ENCODE measurements at regions not wholly inside any gene's neighbourhood (a gene's known extent, or its start where the extent isn't known, plus 50 kb on each side); places are given as distances from the start of the nearest gene placed in this dataset.
A peak's percentile ranks its signal among the peaks of the same experiment; 100 is the strongest.

GRCh38 chr4:74621616-74622015, 172.7 kb downstream of the BTC start:
- Histone ChIP-seq H4K20me1 (ENCODE audit: control insufficient read depth, insufficient read depth, low read depth, low read length) (no peaks in the 10 kb centered on the region), H3K4me3 (ENCODE audit: low read length) (no peak overlapping the region), H3K36me3 (ENCODE audit: control insufficient read depth, low read length) (no peaks in the 10 kb centered on the region), H3K4me2 (ENCODE audit: low read length) (no peak overlapping the region), H3K4me1 (ENCODE audit: control insufficient read depth, low read length) (no peaks in the 10 kb centered on the region), H3K27me3 (ENCODE audit: control insufficient read depth, low read length) (no peaks in the 10 kb centered on the region), H3K9me2 (replicated peaks; ENCODE audit: control insufficient read depth, low read length) (no peaks in the 10 kb centered on the region), H3K79me2 (ENCODE audit: control insufficient read depth, low read length) (no peaks in the 10 kb centered on the region), H3F3A (ENCODE audit: control insufficient read depth, insufficient read depth) (no peaks in the 10 kb centered on the region), H3K9me3 (ENCODE audit: control insufficient read depth, insufficient read depth, low read length) (no peaks in the 10 kb centered on the region), H3K27ac (ENCODE audit: low read depth, low read length) (no peak overlapping the region)
- no peak for TF ChIP-seq EZH2phosphoT487 (IDR thresholded peaks at IDR 0.05; ENCODE audit: borderline replicate concordance, low read length)
- no peak for TF ChIP-seq CTCF (IDR thresholded peaks at IDR 0.05; ENCODE audit: low read depth, low read length, poor library complexity, severe bottlenecking)

- H3K9me2 ChIP-seq (replicated peaks; ENCODE audit: control insufficient read depth, low read length) = no peaks in the 10 kb centered on the region
- H3K9me3 ChIP-seq (ENCODE audit: control insufficient read depth, insufficient read depth, low read length) = no peaks in the 10 kb centered on the region
- no peaks in the 10 kb centered on the region for H3K27me3 ChIP-seq (ENCODE audit: control insufficient read depth, low read length)
- TF ChIP-seq CTCF (IDR thresholded peaks at IDR 0.05; ENCODE audit: low read depth, low read length, poor library complexity, severe bottlenecking) (peak; percentile 46), EZH2phosphoT487 (IDR thresholded peaks at IDR 0.05; ENCODE audit: borderline replicate concordance, low read length) (no peak)
- no peaks in the 10 kb centered on the region for H3K36me3 ChIP-seq (ENCODE audit: control insufficient read depth, low read length)
- H3K4me3 ChIP-seq (ENCODE audit: low read length) = no peak overlapping the region
- H3K4me2 ChIP-seq (ENCODE audit: low read length) = no peak overlapping the region
- H4K20me1 ChIP-seq (ENCODE audit: control insufficient read depth, insufficient read depth, low read depth, low read length) = no peaks in the 10 kb centered on the region
- H3K4me1 ChIP-seq (ENCODE audit: control insufficient read depth, low read length) = no peaks in the 10 kb centered on the region
- H3K27ac ChIP-seq (ENCODE audit: low read depth, low read length) = no peak overlapping the region
- H3K79me2 ChIP-seq (ENCODE audit: control insufficient read depth, low read length) = no peaks in the 10 kb centered on the region
- H3F3A ChIP-seq (ENCODE audit: control insufficient read depth, insufficient read depth) = no peaks in the 10 kb centered on the region
These were observed 171.3 kb downstream of the BTC start for GRCh38 chr4:74623041-74623440.

- H3K4me2 ChIP-seq (ENCODE audit: low read length) = no peak overlapping the region
- H3K9me3 ChIP-seq (ENCODE audit: control insufficient read depth, insufficient read depth, low read length) = no peaks in the 10 kb centered on the region
- H3K4me3 ChIP-seq (ENCODE audit: low read length) = no peak overlapping the region
- no peaks in the 10 kb centered on the region for H3K36me3 ChIP-seq (ENCODE audit: control insufficient read depth, low read length)
- H4K20me1 ChIP-seq (ENCODE audit: control insufficient read depth, insufficient read depth, low read depth, low read length) = no peaks in the 10 kb centered on the region
- no peaks in the 10 kb centered on the region for H3K27me3 ChIP-seq (ENCODE audit: control insufficient read depth, low read length)
- no peaks in the 10 kb centered on the region for H3K79me2 ChIP-seq (ENCODE audit: control insufficient read depth, low read length)
- H3F3A ChIP-seq (ENCODE audit: control insufficient read depth, insufficient read depth) = no peaks in the 10 kb centered on the region
- H3K27ac ChIP-seq (ENCODE audit: low read depth, low read length) = no peak overlapping the region
- TF ChIP-seq EZH2phosphoT487 (IDR thresholded peaks at IDR 0.05; ENCODE audit: borderline replicate concordance, low read length) = no peak
- no peak for TF ChIP-seq CTCF (IDR thresholded peaks at IDR 0.05; ENCODE audit: low read depth, low read length, poor library complexity, severe bottlenecking)
- H3K4me1 ChIP-seq (ENCODE audit: control insufficient read depth, low read length) = no peaks in the 10 kb centered on the region
- no peaks in the 10 kb centered on the region for H3K9me2 ChIP-seq (replicated peaks; ENCODE audit: control insufficient read depth, low read length)
These were observed 169.8 kb downstream of the BTC start for GRCh38 chr4:74624351-74625151.
